ENCODE measurements at regions not wholly inside any gene's neighbourhood (a gene's known extent, or its start where the extent isn't known, plus 50 kb on each side); places are given as distances from the start of the nearest gene placed in this dataset.

DNA sequence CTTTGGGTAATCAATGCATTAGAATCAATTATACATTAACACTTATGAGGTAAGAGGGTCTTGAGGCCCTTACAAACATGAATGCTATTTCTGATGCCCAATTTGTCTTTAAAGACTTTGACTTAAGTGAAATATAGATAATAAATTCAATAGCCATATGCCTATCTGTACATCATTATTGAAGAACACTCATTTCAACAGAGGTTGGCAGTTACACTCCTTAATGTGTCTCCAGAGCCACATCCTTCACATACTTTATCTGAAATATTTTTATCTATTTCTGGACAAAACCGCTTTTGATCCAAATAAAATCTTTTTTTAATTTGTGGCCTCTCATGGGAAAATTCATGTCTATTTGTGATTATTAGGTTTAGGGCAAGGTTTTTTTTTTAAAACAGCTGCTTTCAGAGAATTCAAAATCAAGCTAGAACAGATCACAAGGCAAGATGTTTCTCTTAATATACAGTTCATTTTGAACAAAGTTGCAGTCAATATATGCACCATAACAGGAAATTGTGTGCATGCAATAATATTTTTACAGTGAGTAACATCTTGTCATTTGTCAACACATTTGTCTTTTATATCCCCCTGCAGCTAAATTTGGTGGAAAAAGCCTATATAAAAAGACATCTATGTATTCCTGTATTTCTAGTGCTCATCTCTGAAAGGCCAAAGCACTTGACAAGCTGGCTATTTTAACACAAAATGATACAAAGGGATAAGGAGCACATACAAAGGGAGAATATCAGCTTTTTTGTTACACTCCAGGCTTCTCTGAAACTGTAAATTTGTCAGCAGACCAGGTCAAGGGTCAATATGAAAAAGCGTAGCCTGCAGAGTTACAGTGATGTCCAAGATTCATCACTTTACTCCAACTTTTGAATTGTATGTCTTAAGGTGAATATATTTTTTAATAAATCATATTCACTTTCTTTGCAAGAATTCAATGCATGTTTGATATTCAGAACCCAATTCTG is 146.2 kb upstream of the DPH6 start:
- Mint-ChIP-seq H3K4me3 (no peak overlapping the region), H3K36me3 (no peaks in the 10 kb centered on the region), H3K4me1 (peaks cover 4% of the 10 kb centered on the region), H3K27me3 (ENCODE audit: insufficient read depth, low read depth) (no peaks in the 10 kb centered on the region), H3K9me3 (no peaks in the 10 kb centered on the region), H3K27ac (no peak overlapping the region)
- Histone ChIP-seq H3K36me3 (no peaks in the 10 kb centered on the region), H3K79me2 (ENCODE audit: low read depth) (no peaks in the 10 kb centered on the region), H3F3A (ENCODE audit: low read depth) (no peaks in the 10 kb centered on the region), H3K27me3 (no peaks in the 10 kb centered on the region), H3K4me2 (no peak overlapping the region), H3K9ac (no peak overlapping the region), H3K4me3 (no peak overlapping the region), H4K20me1 (ENCODE audit: low read depth) (no peaks in the 10 kb centered on the region), H3K27ac (no peak overlapping the region), H3K9me3 (ENCODE audit: low read depth) (no peaks in the 10 kb centered on the region), H3K4me1 (peaks cover 1% of the 10 kb centered on the region), H2AFZ (replicated peaks) (no peak overlapping the region)
- DNase-seq (ENCODE audit: low spot score): no peak
- TF ChIP-seq EZH2phosphoT487 (IDR thresholded peaks at IDR 0.05) (no peak), EZH2 (IDR thresholded peaks at IDR 0.05) (no peak)
- TF ChIP-seq, protein P1, sequence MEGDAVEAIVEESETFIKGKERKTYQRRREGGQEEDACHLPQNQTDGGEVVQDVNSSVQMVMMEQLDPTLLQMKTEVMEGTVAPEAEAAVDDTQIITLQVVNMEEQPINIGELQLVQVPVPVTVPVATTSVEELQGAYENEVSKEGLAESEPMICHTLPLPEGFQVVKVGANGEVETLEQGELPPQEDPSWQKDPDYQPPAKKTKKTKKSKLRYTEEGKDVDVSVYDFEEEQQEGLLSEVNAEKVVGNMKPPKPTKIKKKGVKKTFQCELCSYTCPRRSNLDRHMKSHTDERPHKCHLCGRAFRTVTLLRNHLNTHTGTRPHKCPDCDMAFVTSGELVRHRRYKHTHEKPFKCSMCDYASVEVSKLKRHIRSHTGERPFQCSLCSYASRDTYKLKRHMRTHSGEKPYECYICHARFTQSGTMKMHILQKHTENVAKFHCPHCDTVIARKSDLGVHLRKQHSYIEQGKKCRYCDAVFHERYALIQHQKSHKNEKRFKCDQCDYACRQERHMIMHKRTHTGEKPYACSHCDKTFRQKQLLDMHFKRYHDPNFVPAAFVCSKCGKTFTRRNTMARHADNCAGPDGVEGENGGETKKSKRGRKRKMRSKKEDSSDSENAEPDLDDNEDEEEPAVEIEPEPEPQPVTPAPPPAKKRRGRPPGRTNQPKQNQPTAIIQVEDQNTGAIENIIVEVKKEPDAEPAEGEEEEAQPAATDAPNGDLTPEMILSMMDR (IDR thresholded peaks at IDR 0.05): no peak

DNA sequence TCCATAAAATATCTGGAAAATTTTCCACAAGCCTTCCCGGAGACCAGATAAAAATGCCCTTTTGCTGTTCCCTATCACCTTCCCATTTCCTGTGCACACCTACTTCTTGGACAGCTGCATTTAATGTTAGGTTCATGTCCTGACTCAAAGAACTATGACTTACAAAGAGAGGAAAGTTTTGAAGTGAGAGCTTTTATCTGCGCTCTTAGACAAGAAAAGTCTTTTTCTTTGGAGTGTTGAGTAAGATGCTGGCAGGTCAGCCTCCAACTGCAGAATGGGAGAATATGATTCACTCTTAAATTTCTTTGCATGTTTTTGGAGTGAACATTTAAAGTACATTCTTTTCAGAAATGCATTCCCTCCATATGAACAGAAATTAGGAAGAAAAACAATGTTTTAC is 147.3 kb upstream of the DPH6 start:
- Mint-ChIP-seq H3K27me3 (ENCODE audit: insufficient read depth, low read depth) (no peaks in the 10 kb centered on the region), H3K9me3 (no peaks in the 10 kb centered on the region), H3K27ac (no peak overlapping the region), H3K4me1 (peaks cover 7% of the 10 kb centered on the region), H3K4me3 (no peak overlapping the region), H3K36me3 (no peaks in the 10 kb centered on the region)
- Histone ChIP-seq H3K4me3 (no peak overlapping the region), H3K36me3 (no peaks in the 10 kb centered on the region), H3K4me2 (no peak overlapping the region), H3K27me3 (no peaks in the 10 kb centered on the region), H3K79me2 (ENCODE audit: low read depth) (no peaks in the 10 kb centered on the region), H3K9ac (no peak overlapping the region), H4K20me1 (ENCODE audit: low read depth) (no peaks in the 10 kb centered on the region), H2AFZ (replicated peaks) (no peak overlapping the region), H3K9me3 (ENCODE audit: low read depth) (no peaks in the 10 kb centered on the region), H3K4me1 (peaks cover 12% of the 10 kb centered on the region), H3K27ac (no peak overlapping the region), H3F3A (ENCODE audit: low read depth) (no peaks in the 10 kb centered on the region)
- no peak for DNase-seq (ENCODE audit: low spot score)
- TF ChIP-seq, protein P1 (IDR thresholded peaks at IDR 0.05): no peak
- TF ChIP-seq EZH2phosphoT487 (IDR thresholded peaks at IDR 0.05): no peak
- no peak for TF ChIP-seq EZH2 (IDR thresholded peaks at IDR 0.05)

DNA sequence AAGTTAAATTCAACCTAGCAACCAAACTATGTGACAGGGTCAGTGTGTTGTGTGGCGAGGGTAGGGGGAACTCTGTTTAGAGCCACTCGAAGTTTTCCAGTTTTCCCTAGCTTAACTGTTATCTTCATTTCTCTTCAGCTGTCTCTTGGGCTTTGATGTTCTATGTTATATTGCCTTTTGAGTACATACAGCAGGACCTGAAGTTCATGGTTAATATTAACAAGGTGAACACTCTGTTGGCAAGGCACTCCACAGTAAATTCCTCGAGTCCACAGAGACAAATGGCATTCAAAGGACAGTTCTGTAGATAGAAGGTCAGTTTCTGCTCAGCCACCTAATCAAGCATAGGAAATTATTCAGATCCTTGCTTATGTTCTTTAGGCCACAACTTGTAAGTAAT is 147.9 kb upstream of the DPH6 start:
- H3K36me3 Mint-ChIP-seq: no peaks in the 10 kb centered on the region
- TF ChIP-seq, protein P1 (IDR thresholded peaks at IDR 0.05): no peak
- TF ChIP-seq EZH2 (IDR thresholded peaks at IDR 0.05): no peak
- TF ChIP-seq EZH2phosphoT487 (IDR thresholded peaks at IDR 0.05): no peak
- H4K20me1 ChIP-seq (ENCODE audit: low read depth): no peaks in the 10 kb centered on the region

More for the DNA sequence above, 147.9 kb upstream of the DPH6 start:
- Histone ChIP-seq H3K79me2 (ENCODE audit: low read depth) (no peaks in the 10 kb centered on the region), H3K4me2 (no peak overlapping the region), H3K4me1 (peaks cover 16% of the 10 kb centered on the region), H2AFZ (replicated peaks) (no peak overlapping the region), H3K9me3 (ENCODE audit: low read depth) (no peaks in the 10 kb centered on the region), H3K9ac (no peak overlapping the region), H3K4me3 (no peak overlapping the region), H3K36me3 (no peaks in the 10 kb centered on the region), H3K27me3 (no peaks in the 10 kb centered on the region), H3K27ac (no peak overlapping the region), H3F3A (ENCODE audit: low read depth) (no peaks in the 10 kb centered on the region)
- H3K9me3 Mint-ChIP-seq: no peaks in the 10 kb centered on the region
- H3K4me3 Mint-ChIP-seq: no peak overlapping the region
- peaks cover 7% of the 10 kb centered on the region for H3K4me1 Mint-ChIP-seq
- no peaks in the 10 kb centered on the region for H3K27me3 Mint-ChIP-seq (ENCODE audit: insufficient read depth, low read depth)
- H3K27ac Mint-ChIP-seq: no peak overlapping the region
- no peak for DNase-seq (ENCODE audit: low spot score)

Measured in neural progenitor cell (in vitro differentiated cells).